ENCODE measurements at regions not wholly inside any gene's neighbourhood (a gene's known extent, or its start where the extent isn't known, plus 50 kb on each side); places are given as distances from the start of the nearest gene placed in this dataset.
"Not testable (repeated sequence)": the region's sequence is repeated elsewhere in the genome, so short reads cannot be mapped to it uniquely, and the experiment has no call there.

- TF ChIP-seq CTCF (IDR thresholded peaks at IDR 0.05; ENCODE audit: low read depth, low read length, missing control alignments), result no peak
- DNase-seq (ENCODE audit: extremely low read depth, low read depth), result no peak
- no peak overlapping the region for H3K4me3 ChIP-seq (replicated peaks; ENCODE audit: low read depth, low read length)
These were observed 129.5 kb downstream of the KIF26A start for GRCh38 chr14:104267895-104268294.

- TF ChIP-seq CTCF (IDR thresholded peaks at IDR 0.05; ENCODE audit: low read depth, low read length, missing control alignments), result no peak
- DNase-seq (ENCODE audit: extremely low read depth, low read depth), result no peak
- no peak overlapping the region for H3K4me3 ChIP-seq (replicated peaks; ENCODE audit: low read depth, low read length)
These were observed 129.9 kb downstream of the KIF26A start for GRCh38 chr14:104268295-104268694.

GRCh38 chr14:104268725-104269436 lies 130.5 kb downstream of the KIF26A start:
- TF ChIP-seq CTCF (IDR thresholded peaks at IDR 0.05; ENCODE audit: low read depth, low read length, missing control alignments), result no peak
- DNase-seq (ENCODE audit: extremely low read depth, low read depth), result no peak
- H3K4me3 ChIP-seq (replicated peaks; ENCODE audit: low read depth, low read length), result no peak overlapping the region

- not testable (repeated sequence) for DNase-seq (ENCODE audit: extremely low read depth, low read depth); H3K4me3 ChIP-seq (replicated peaks; ENCODE audit: low read depth, low read length)
These were observed 131.3 kb downstream of the KIF26A start for GRCh38 chr14:104269511-104270241.

GRCh38 chr14:104271391-104271790 lies 133.0 kb downstream of the KIF26A start:
- no peak for TF ChIP-seq CTCF (IDR thresholded peaks at IDR 0.05; ENCODE audit: low read depth, low read length, missing control alignments)
- DNase-seq (ENCODE audit: extremely low read depth, low read depth), result no peak
- H3K4me3 ChIP-seq (replicated peaks; ENCODE audit: low read depth, low read length), result no peak overlapping the region

GRCh38 chr14:104274806-104275205 lies 136.4 kb downstream of the KIF26A start:
- TF ChIP-seq CTCF (IDR thresholded peaks at IDR 0.05; ENCODE audit: low read depth, low read length, missing control alignments), result no peak
- DNase-seq (ENCODE audit: extremely low read depth, low read depth), result no peak
- H3K4me3 ChIP-seq (replicated peaks; ENCODE audit: low read depth, low read length), result no peak overlapping the region

- no peak for TF ChIP-seq CTCF (IDR thresholded peaks at IDR 0.05; ENCODE audit: low read depth, low read length, missing control alignments)
- DNase-seq (ENCODE audit: extremely low read depth, low read depth), result no peak
- no peak overlapping the region for H3K4me3 ChIP-seq (replicated peaks; ENCODE audit: low read depth, low read length)
These were observed 139.2 kb downstream of the KIF26A start for GRCh38 chr14:104277416-104278213.
